GM20000 (cell line): ENCODE measurements at regions not wholly inside any gene's neighbourhood (a gene's known extent, or its start where the extent isn't known, plus 50 kb on each side); places are given as distances from the start of the nearest gene placed in this dataset.

Experiments used
- DNase-seq: peaks from one replicate; pipeline ENCODE4 v3.0.0; 2012; ENCODE audit warnings: low spot score
- TF ChIP-seq, protein P1 (sequence below): IDR thresholded peaks from 2 replicates; pipeline ENCODE4 v1.5.1; 2012; ENCODE audit warnings: mild to moderate bottlenecking, control low read depth; ENCODE audit errors: extremely low read depth, missing control alignments

DNA sequence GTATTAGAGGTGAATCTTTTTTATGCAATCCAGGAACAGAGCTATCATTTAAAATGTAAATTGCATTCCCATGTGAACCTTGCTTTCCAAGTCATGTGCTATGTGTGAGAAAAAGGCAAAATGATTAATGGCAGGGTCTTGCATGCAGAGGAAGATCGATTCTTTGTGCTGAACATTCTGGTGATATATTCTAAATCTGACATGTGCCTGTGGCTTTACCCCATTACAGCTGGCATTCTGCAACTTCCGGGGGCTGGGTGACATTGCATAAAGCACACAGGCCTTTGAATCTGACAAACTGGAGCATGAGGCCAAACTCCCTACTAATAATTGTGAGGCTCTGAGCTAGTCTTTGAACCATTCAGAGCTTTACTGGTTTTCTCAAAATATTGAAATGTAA lies 1449.7 kb downstream of the CDH8 start:
- TF ChIP-seq, protein P1, sequence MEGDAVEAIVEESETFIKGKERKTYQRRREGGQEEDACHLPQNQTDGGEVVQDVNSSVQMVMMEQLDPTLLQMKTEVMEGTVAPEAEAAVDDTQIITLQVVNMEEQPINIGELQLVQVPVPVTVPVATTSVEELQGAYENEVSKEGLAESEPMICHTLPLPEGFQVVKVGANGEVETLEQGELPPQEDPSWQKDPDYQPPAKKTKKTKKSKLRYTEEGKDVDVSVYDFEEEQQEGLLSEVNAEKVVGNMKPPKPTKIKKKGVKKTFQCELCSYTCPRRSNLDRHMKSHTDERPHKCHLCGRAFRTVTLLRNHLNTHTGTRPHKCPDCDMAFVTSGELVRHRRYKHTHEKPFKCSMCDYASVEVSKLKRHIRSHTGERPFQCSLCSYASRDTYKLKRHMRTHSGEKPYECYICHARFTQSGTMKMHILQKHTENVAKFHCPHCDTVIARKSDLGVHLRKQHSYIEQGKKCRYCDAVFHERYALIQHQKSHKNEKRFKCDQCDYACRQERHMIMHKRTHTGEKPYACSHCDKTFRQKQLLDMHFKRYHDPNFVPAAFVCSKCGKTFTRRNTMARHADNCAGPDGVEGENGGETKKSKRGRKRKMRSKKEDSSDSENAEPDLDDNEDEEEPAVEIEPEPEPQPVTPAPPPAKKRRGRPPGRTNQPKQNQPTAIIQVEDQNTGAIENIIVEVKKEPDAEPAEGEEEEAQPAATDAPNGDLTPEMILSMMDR, result no peak
- DNase-seq, result no peak

DNA sequence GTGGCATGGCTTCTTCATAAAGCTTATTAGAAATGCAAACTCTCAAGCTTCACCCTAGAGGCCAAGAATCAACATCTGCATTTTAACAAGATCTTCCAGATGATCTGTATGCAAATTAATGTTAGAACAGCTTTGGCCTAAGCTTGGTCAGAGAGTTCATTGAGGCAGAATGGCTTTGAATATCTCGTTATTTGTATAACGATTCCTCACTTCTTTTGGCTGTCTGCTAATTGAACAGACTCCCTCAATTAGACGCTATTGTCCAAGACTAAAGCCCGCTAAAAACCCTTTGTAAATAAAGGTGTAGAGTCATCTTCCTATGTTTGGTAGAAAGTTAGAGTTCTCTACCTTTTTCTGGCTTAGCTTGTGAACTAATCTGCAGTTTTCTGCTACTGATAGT lies 1453.7 kb downstream of the CDH8 start:
- no peak for DNase-seq
- TF ChIP-seq, protein P1, result no peak

DNA sequence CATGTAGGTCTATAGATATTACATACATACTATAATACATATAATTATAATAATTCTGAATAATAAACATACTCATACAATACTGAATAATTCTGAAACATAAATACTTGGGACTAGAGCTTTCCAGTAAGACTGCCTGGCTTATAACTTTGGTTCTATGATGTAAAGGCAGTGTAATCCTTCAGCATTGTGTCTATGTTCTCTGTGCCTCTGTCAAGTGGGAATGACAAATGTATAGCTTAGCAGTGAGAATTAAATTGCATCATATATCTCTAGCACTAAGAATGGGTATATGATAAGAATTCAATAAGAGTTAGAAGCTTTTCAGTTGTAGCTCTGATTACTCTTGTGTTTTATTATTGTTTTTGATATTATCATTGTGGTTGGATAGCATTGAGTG lies 1469.3 kb downstream of the CDH8 start:
- TF ChIP-seq, protein P1, result no peak
- DNase-seq, result no peak

DNA sequence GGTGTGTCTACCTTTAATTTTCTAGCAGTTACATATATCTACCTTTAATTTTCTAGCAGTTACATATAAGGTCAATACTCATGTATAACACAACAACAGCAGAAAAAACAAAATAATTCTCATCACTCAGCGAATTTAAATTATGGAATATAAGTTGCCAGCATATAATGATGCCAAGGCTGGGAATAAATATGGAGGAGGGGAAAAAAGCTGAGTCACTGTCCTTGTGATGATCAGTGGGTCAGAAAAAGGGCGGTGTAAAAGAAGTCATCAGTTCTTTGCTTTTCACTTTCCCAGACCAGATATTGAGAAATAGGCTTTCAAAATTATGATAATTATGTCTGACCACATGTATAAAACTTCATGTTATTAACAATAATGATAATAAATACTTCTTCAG lies 1471.7 kb downstream of the CDH8 start:
- DNase-seq, result no peak
- TF ChIP-seq, protein P1, result no peak

DNA sequence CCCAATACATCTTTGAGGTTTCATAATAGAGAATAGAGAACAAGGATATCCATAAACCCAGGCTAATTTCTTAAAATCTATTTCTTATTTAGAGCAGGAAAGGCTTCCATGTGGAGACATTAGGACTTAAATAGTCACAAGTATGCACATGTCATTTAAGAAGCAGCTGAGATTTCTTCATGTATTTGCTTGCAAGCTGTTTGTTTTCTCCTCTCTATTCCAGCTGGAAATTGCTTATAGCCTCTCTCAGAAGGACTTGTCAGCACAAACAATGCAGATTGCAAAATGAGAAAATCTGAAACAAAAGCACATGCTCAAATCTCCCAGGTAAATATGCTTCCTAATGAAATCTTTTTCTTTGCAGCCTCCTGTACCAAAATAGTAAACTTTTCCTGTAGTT lies 1473.1 kb downstream of the CDH8 start:
- DNase-seq, result no peak
- TF ChIP-seq, protein P1, result no peak

DNA sequence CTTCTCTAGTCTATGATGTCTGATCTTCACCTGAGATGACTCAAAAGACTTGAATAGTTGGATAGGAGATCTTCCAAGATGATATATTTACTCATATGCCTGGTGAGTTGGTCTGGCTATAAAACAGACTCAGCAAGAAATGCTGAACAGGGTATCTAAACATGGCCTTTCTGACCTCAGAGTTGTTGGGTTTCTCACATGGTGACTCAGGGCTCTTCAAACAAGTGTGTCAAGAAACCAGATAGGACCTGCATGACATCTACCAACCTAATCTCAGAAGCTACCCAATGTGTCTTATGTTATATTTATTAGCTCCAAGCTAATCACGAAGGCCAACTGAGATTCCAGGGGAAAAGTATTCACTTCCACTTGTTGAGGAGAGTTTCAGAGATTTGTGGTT lies 1477.3 kb downstream of the CDH8 start:
- TF ChIP-seq, protein P1, result no peak
- no peak for DNase-seq

DNA sequence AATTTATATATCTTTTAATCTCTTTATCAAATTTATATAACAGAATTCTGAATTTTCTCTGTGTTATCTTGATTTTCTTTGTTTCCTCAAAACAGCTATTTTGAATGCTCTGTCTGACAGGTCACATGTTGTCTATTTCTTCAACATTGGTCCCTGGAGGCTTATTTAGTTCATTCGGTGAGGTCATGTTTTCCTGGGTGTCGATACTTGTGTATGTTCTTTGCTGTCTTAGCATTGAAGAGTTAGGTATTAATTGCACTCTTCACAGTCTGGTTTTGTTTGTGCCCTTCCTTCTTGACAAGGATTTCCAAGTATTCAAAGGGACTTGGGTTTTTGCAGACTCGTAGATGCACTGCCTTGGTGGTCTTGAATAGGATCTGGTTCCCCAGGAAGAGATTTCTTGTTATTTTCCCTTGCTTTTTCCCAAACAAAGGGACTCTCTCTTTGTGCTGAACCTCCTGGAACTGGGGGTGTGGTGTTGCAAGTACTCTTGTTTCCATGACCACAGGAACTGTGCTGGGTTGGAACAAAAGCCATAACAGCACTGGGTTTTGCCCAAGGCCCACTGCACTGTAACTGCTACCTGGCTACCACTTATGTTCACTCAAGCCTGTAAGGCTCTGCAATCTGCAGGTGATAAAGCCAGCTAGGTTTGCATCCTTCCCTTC lies 1483.0 kb downstream of the CDH8 start:
- TF ChIP-seq, protein P1, result no peak
- DNase-seq, result no peak
